Stimulated activated CD8-positive, alpha-beta memory T cell treated with anti-CD3 and anti-CD28 coated beads, Interleukin-12 subunit alpha, Interleukin-12 subunit beta, amount 100 ng/mL, for 1 hour (primary cell): ENCODE measurements at regions not wholly inside any gene's neighbourhood (a gene's known extent, or its start where the extent isn't known, plus 50 kb on each side); places are given as distances from the start of the nearest gene placed in this dataset.
A peak's percentile ranks its signal among the peaks of the same experiment; 100 is the strongest.
"Not testable (repeated sequence)": the region's sequence is repeated elsewhere in the genome, so short reads cannot be mapped to it uniquely, and the experiment has no call there.

Experiments
- DNase-seq: peaks from one replicate; pipeline ENCODE4 v3.0.0-alpha.2; 2020; ENCODE audit warnings: low read depth

GRCh38 chr9:104980039-104980654 is 52.2 kb upstream of the ABCA1 start:
- DNase-seq = no peak

GRCh38 chr9:104981543-104982129 is 53.7 kb upstream of the ABCA1 start:
- DNase-seq = no peak

- DNase-seq = no peak
Observed at GRCh38 chr9:104982543-104982942, 54.6 kb upstream of the ABCA1 start.

- no peak for DNase-seq
Observed at GRCh38 chr9:104983491-104983890, 55.5 kb upstream of the ABCA1 start.

- no peak for DNase-seq
Observed at GRCh38 chr9:104984121-104984520, 56.2 kb upstream of the ABCA1 start.

GRCh38 chr9:104984542-104984941 is 56.6 kb upstream of the ABCA1 start:
- no peak for DNase-seq

GRCh38 chr9:104984948-104985347 is 57.0 kb upstream of the ABCA1 start:
- DNase-seq = no peak

- no peak for DNase-seq
Observed at GRCh38 chr9:104986096-104986495, 58.1 kb upstream of the ABCA1 start.

- no peak for DNase-seq
Observed at GRCh38 chr9:104987743-104988142, 59.8 kb upstream of the ABCA1 start.

GRCh38 chr9:104988539-104988938 is 60.6 kb upstream of the ABCA1 start:
- no peak for DNase-seq

- peak; percentile 60 for DNase-seq
Observed at GRCh38 chr9:104991144-104991953, 63.4 kb upstream of the ABCA1 start.

- no peak for DNase-seq
Observed at GRCh38 chr9:104992659-104993058, 64.7 kb upstream of the ABCA1 start.

GRCh38 chr9:104993291-104993963 is 65.5 kb upstream of the ABCA1 start:
- no peak for DNase-seq

- DNase-seq = no peak
Observed at GRCh38 chr9:104997536-104997935, 69.6 kb upstream of the ABCA1 start.

GRCh38 chr9:104999136-104999535 is 71.2 kb upstream of the ABCA1 start:
- no peak for DNase-seq

- DNase-seq = not testable (repeated sequence)
Observed at GRCh38 chr9:105000529-105000928, 72.6 kb upstream of the ABCA1 start.

GRCh38 chr9:105004466-105005090 is 76.6 kb upstream of the ABCA1 start:
- no peak for DNase-seq

- DNase-seq = no peak
Observed at GRCh38 chr9:105005186-105005585, 77.2 kb upstream of the ABCA1 start.

GRCh38 chr9:105006514-105006913 is 78.6 kb upstream of the ABCA1 start:
- DNase-seq = no peak

- no peak for DNase-seq
Observed at GRCh38 chr9:105007143-105007542, 79.2 kb upstream of the ABCA1 start.

GRCh38 chr9:105010089-105010488 is 82.1 kb upstream of the ABCA1 start:
- DNase-seq = not testable (repeated sequence)

GRCh38 chr9:105021917-105022316 is 94.0 kb upstream of the ABCA1 start:
- DNase-seq = no peak
